ENCODE measurements at regions not wholly inside any gene's neighbourhood (a gene's known extent, or its start where the extent isn't known, plus 50 kb on each side); places are given as distances from the start of the nearest gene placed in this dataset.

DNA sequence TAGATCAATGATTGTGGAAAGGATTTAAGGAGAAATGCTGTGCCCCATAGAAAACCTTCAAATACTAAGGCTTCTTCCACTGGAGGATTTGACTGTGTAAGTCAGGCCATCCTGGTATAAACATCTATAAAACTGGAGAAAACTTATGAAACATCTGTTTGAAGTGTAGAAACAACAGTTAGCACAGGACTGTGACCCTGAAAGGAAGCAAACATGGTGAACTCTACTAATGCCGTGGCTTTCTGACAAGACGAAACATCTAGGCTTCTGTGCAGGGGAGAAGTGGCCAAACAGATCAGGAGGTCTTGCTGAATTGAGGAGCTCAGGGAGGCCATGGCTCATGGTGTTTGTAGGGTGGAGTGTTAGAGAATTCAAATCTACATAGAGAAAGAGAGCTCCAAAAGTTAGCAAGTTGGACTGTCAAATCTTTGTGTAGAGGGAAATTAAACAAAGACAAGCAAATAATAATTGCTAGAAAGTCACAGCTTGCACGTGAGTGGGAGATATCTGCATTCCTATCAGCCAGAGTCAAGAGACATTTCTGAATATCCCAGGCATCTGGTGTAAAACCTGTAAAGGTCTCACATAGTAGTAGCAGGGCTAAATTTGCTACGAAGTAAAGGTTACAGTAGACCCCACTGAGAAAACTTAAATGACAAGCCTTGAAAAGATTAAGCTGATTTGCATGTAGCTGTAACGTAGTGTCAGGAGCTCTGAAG lies 566.8 kb upstream of the B3GALT2 start:
- Histone ChIP-seq H3K9ac (ENCODE audit: low read depth in 1 of 3, low read length in 3 of 3) (no peak overlapping the region), H3K27ac (ENCODE audit: low read depth, low read length) (no peak overlapping the region), H3K9me3 (ENCODE audit: control insufficient read depth in 3 of 3, low read length in 3 of 3) (peaks cover 0 to 2% (median 0%) of the 10 kb centered on the region in 3 donors), H3K27me3 (ENCODE audit: control insufficient read depth in 3 of 3, insufficient read depth in 3 of 3, low read length in 3 of 3) (no peaks in the 10 kb centered on the region), H3K4me3 (ENCODE audit: low read length in 3 of 3) (no peak overlapping the region), H3K36me3 (ENCODE audit: control insufficient read depth in 3 of 3, insufficient read depth in 3 of 3, low read length in 3 of 3) (no peaks in the 10 kb centered on the region), H3K4me1 (ENCODE audit: control insufficient read depth in 3 of 3, insufficient read depth in 3 of 3, low read length in 3 of 3) (no peaks in the 10 kb centered on the region)

DNA sequence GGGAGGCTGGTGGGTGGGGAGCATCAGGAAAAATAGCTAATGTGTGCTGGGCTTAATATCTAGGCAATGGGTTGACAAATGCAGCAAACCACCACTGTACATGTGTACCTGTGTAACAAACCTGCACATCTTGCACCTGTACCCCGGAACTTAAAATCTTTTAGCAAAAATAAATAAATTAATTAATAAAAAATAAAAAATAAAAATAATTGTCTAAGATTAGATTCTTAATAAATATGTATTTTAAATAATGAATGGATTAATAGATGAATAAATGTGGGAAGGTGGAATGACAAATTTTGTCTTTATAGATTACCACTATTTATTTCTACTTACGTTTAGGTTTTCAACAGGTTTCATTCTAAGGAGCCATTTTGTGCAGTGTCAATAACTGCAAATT lies 563.5 kb upstream of the B3GALT2 start:
- Histone ChIP-seq H3K27me3 (ENCODE audit: control insufficient read depth in 3 of 3, insufficient read depth in 3 of 3, low read length in 3 of 3) (no peaks in the 10 kb centered on the region), H3K9me3 (ENCODE audit: control insufficient read depth in 3 of 3, low read length in 3 of 3) (peaks cover 0 to 2% (median 0%) of the 10 kb centered on the region in 3 donors), H3K9ac (ENCODE audit: low read depth in 1 of 3, low read length in 3 of 3) (no peak overlapping the region), H3K27ac (ENCODE audit: low read depth, low read length) (no peak overlapping the region), H3K4me3 (ENCODE audit: low read length in 3 of 3) (no peak overlapping the region), H3K4me1 (ENCODE audit: control insufficient read depth in 3 of 3, insufficient read depth in 3 of 3, low read length in 3 of 3) (no peaks in the 10 kb centered on the region), H3K36me3 (ENCODE audit: control insufficient read depth in 3 of 3, insufficient read depth in 3 of 3, low read length in 3 of 3) (no peaks in the 10 kb centered on the region)

DNA sequence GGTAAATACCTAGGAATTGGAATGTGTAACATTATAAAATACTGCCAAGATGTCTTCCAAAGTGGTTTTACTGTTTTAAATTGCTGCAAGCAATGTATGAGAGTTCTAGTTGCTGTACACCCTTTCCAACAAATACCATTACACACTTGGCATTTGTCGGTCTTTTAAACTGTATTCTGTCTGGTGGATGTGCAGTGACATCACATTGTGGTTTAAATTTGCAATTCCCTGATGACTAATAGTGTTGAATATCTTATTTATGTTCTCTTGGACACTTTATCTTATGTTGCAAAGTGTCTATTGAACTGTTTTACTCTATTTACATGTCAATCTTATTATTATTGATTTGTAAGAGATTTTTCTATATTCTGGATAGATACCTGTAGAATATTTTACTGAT lies 561.2 kb upstream of the B3GALT2 start:
- no peaks in the 10 kb centered on the region for H3K4me1 ChIP-seq (ENCODE audit: control insufficient read depth in 3 of 3, insufficient read depth in 3 of 3, low read length in 3 of 3)
- H3K27ac ChIP-seq (ENCODE audit: low read depth, low read length) = no peak overlapping the region
- H3K9ac ChIP-seq (ENCODE audit: low read depth in 1 of 3, low read length in 3 of 3) = no peak overlapping the region
- no peaks in the 10 kb centered on the region for H3K9me3 ChIP-seq (ENCODE audit: control insufficient read depth in 3 of 3, low read length in 3 of 3)
- no peak overlapping the region for H3K4me3 ChIP-seq (ENCODE audit: low read length in 3 of 3)
- no peaks in the 10 kb centered on the region for H3K36me3 ChIP-seq (ENCODE audit: control insufficient read depth in 3 of 3, insufficient read depth in 3 of 3, low read length in 3 of 3)
- no peaks in the 10 kb centered on the region for H3K27me3 ChIP-seq (ENCODE audit: control insufficient read depth in 3 of 3, insufficient read depth in 3 of 3, low read length in 3 of 3)

DNA sequence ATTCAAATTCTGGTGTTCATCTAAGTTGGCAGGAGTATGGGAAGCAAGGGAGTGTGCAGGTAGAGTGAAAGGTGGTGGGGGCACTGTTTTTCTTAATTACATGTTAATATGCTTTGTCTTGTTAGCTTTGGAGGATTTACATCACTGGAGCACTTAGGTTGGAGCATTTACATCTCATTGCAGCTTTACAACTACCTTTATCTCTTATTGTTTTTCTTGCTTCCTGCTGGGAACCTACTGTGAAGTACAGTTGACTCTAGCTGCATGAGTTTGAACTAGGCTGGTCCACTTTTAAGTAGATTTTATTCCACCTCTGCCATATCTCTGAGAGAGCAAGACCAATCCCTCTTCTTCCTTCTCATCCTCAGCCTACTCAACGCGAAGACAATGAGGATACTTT lies 554.8 kb upstream of the B3GALT2 start:
- Histone ChIP-seq H3K27me3 (ENCODE audit: control insufficient read depth in 3 of 3, insufficient read depth in 3 of 3, low read length in 3 of 3) (no peaks in the 10 kb centered on the region), H3K9ac (ENCODE audit: low read depth in 1 of 3, low read length in 3 of 3) (no peak overlapping the region), H3K9me3 (ENCODE audit: control insufficient read depth in 3 of 3, low read length in 3 of 3) (no peaks in the 10 kb centered on the region), H3K27ac (ENCODE audit: low read depth, low read length) (no peak overlapping the region), H3K36me3 (ENCODE audit: control insufficient read depth in 3 of 3, insufficient read depth in 3 of 3, low read length in 3 of 3) (no peaks in the 10 kb centered on the region), H3K4me1 (ENCODE audit: control insufficient read depth in 3 of 3, insufficient read depth in 3 of 3, low read length in 3 of 3) (no peaks in the 10 kb centered on the region), H3K4me3 (ENCODE audit: low read length in 3 of 3) (no peak overlapping the region)

DNA sequence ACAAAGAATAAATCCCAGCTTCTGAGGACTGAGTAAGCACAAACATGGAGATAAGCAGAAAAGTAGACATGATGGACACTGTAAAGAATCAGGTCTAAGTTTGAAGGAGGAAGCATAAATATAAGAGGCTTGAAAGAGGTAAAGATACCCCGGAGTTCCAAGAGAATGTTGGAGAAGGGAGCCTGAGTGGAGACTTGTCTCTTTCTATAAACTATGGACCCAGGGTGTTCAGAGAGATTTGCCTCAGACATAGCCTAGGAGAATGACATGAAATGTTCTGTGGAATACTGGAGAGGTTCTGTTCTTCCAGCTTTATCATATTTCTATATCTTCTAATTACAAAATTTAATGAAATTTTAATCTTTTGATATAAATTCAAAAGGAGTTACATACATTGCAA lies 554.3 kb upstream of the B3GALT2 start:
- H3K9ac ChIP-seq (ENCODE audit: low read depth in 1 of 3, low read length in 3 of 3) = no peak overlapping the region
- no peak overlapping the region for H3K27ac ChIP-seq (ENCODE audit: low read depth, low read length)
- no peaks in the 10 kb centered on the region for H3K9me3 ChIP-seq (ENCODE audit: control insufficient read depth in 3 of 3, low read length in 3 of 3)
- H3K4me3 ChIP-seq (ENCODE audit: low read length in 3 of 3) = no peak overlapping the region
- no peaks in the 10 kb centered on the region for H3K4me1 ChIP-seq (ENCODE audit: control insufficient read depth in 3 of 3, insufficient read depth in 3 of 3, low read length in 3 of 3)
- H3K27me3 ChIP-seq (ENCODE audit: control insufficient read depth in 3 of 3, insufficient read depth in 3 of 3, low read length in 3 of 3) = no peaks in the 10 kb centered on the region
- H3K36me3 ChIP-seq (ENCODE audit: control insufficient read depth in 3 of 3, insufficient read depth in 3 of 3, low read length in 3 of 3) = no peaks in the 10 kb centered on the region

DNA sequence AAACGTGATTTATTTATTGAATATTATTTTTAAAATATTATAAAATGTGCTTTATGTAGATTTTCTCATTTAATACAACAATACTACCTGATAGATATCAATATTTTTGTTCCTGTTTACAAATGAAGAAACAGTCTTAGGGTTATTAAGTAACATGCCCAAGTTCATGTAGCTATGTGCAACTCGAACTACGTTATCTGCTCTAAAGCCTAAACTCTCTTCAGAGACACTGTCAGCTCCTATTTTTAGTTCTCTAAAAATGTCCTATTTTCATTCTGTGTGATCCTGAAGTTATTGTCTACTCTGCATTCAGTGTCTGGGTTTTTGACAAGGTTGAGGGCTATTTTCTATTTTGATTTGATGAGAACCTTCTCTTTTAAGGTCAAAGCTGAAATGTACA lies 550.1 kb upstream of the B3GALT2 start:
- Histone ChIP-seq H3K4me1 (ENCODE audit: control insufficient read depth in 3 of 3, insufficient read depth in 3 of 3, low read length in 3 of 3) (no peaks in the 10 kb centered on the region), H3K27ac (ENCODE audit: low read depth, low read length) (no peak overlapping the region), H3K9ac (ENCODE audit: low read depth in 1 of 3, low read length in 3 of 3) (no peak overlapping the region), H3K9me3 (ENCODE audit: control insufficient read depth in 3 of 3, low read length in 3 of 3) (no peaks in the 10 kb centered on the region), H3K27me3 (ENCODE audit: control insufficient read depth in 3 of 3, insufficient read depth in 3 of 3, low read length in 3 of 3) (no peaks in the 10 kb centered on the region), H3K36me3 (ENCODE audit: control insufficient read depth in 3 of 3, insufficient read depth in 3 of 3, low read length in 3 of 3) (no peaks in the 10 kb centered on the region), H3K4me3 (ENCODE audit: low read length in 3 of 3) (no peak overlapping the region)

DNA sequence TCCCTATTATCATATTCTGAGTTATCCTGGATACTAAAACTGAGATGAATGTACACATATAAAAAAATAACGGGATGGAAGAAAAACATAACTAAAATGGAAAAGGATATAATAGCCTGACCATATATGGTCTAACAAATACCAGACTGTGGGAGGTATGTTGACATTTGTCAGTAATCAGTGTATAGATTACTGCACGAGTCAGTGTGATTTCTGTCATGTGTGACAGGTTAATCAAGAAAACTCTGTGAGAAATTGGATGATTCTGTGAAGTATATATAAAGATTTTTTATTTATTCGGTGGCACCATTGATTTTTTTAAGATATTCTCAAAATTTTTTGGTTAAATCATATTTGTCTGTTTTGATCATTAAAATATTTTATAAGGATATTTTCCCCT lies 547.3 kb upstream of the B3GALT2 start:
- Histone ChIP-seq H3K36me3 (ENCODE audit: control insufficient read depth in 3 of 3, insufficient read depth in 3 of 3, low read length in 3 of 3) (no peaks in the 10 kb centered on the region), H3K27ac (ENCODE audit: low read depth, low read length) (no peak overlapping the region), H3K9me3 (ENCODE audit: control insufficient read depth in 3 of 3, low read length in 3 of 3) (no peaks in the 10 kb centered on the region), H3K4me1 (ENCODE audit: control insufficient read depth in 3 of 3, insufficient read depth in 3 of 3, low read length in 3 of 3) (no peaks in the 10 kb centered on the region), H3K4me3 (ENCODE audit: low read length in 3 of 3) (no peak overlapping the region), H3K27me3 (ENCODE audit: control insufficient read depth in 3 of 3, insufficient read depth in 3 of 3, low read length in 3 of 3) (no peaks in the 10 kb centered on the region), H3K9ac (ENCODE audit: low read depth in 1 of 3, low read length in 3 of 3) (no peak overlapping the region)

DNA sequence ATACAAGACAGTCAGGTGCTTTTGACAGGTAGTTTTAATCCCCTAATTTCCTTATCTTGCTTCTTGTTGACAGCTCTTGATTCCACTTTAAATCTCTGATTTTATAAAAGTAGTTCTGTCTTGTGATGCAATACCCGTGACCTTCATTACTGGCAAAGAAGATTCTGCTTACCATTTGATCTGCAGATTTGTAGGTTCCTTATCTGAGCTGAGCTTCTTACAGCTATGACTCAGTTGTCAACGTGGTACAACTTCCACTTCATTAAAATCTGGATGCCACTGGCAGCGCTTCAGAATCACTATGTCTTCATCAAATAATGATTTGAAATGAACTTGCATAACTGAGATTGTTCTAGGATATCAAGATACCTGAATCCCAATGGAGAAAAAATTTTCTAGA lies 543.6 kb upstream of the B3GALT2 start:
- Histone ChIP-seq H3K9me3 (ENCODE audit: control insufficient read depth in 3 of 3, low read length in 3 of 3) (no peaks in the 10 kb centered on the region), H3K27me3 (ENCODE audit: control insufficient read depth in 3 of 3, insufficient read depth in 3 of 3, low read length in 3 of 3) (no peaks in the 10 kb centered on the region), H3K9ac (ENCODE audit: low read depth in 1 of 3, low read length in 3 of 3) (no peak overlapping the region), H3K27ac (ENCODE audit: low read depth, low read length) (no peak overlapping the region), H3K4me1 (ENCODE audit: control insufficient read depth in 3 of 3, insufficient read depth in 3 of 3, low read length in 3 of 3) (no peaks in the 10 kb centered on the region), H3K4me3 (ENCODE audit: low read length in 3 of 3) (no peak overlapping the region), H3K36me3 (ENCODE audit: control insufficient read depth in 3 of 3, insufficient read depth in 3 of 3, low read length in 3 of 3) (no peaks in the 10 kb centered on the region)

DNA sequence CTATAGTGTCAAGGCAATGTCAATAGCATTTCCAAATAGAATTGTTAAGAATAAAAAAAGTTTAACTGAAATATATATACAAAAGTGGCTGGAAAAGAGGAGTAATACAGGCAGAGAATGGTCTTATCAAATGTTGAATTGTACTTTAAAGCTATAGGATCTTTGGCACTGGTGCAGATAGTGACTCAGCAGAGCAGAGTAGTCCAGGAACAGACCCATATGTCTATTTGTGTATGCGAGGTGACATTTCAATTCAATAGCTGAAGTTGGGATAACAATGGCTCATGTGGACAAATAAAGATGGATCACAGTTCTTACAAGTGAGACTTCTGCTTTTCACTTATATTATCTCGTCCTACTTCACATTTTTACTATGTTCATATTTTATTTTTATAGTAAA lies 543.0 kb upstream of the B3GALT2 start:
- Histone ChIP-seq H3K4me3 (ENCODE audit: low read length in 3 of 3) (no peak overlapping the region), H3K27me3 (ENCODE audit: control insufficient read depth in 3 of 3, insufficient read depth in 3 of 3, low read length in 3 of 3) (no peaks in the 10 kb centered on the region), H3K4me1 (ENCODE audit: control insufficient read depth in 3 of 3, insufficient read depth in 3 of 3, low read length in 3 of 3) (no peaks in the 10 kb centered on the region), H3K27ac (ENCODE audit: low read depth, low read length) (no peak overlapping the region), H3K9ac (ENCODE audit: low read depth in 1 of 3, low read length in 3 of 3) (no peak overlapping the region), H3K36me3 (ENCODE audit: control insufficient read depth in 3 of 3, insufficient read depth in 3 of 3, low read length in 3 of 3) (no peaks in the 10 kb centered on the region), H3K9me3 (ENCODE audit: control insufficient read depth in 3 of 3, low read length in 3 of 3) (no peaks in the 10 kb centered on the region)

DNA sequence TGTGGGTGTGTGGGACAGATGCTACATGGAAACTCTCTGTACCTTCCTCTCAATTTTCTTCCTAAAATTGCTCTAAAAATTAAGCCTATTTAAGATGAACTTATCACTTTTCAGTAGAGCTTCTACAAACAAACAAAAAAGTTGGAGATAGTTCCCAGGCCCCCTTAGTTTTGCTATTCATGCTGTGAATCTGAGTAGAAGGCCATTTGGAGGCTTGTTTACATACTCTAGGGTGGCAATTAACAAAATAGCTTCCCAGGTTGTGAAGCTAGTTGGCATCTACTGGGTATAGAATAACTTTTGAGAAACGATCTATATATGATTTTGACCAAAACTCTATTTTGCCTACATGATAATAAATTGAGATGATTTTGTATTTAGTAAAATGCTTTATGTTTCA lies 541.4 kb upstream of the B3GALT2 start:
- no peak overlapping the region for H3K4me3 ChIP-seq (ENCODE audit: low read length in 3 of 3)
- no peaks in the 10 kb centered on the region for H3K9me3 ChIP-seq (ENCODE audit: control insufficient read depth in 3 of 3, low read length in 3 of 3)
- H3K27me3 ChIP-seq (ENCODE audit: control insufficient read depth in 3 of 3, insufficient read depth in 3 of 3, low read length in 3 of 3) = no peaks in the 10 kb centered on the region
- no peak overlapping the region for H3K27ac ChIP-seq (ENCODE audit: low read depth, low read length)
- no peaks in the 10 kb centered on the region for H3K4me1 ChIP-seq (ENCODE audit: control insufficient read depth in 3 of 3, insufficient read depth in 3 of 3, low read length in 3 of 3)
- no peak overlapping the region for H3K9ac ChIP-seq (ENCODE audit: low read depth in 1 of 3, low read length in 3 of 3)
- H3K36me3 ChIP-seq (ENCODE audit: control insufficient read depth in 3 of 3, insufficient read depth in 3 of 3, low read length in 3 of 3) = no peaks in the 10 kb centered on the region
